ENCODE measurements at regions not wholly inside any gene's neighbourhood (a gene's known extent, or its start where the extent isn't known, plus 50 kb on each side); places are given as distances from the start of the nearest gene placed in this dataset.

GRCh38 chr20:39795401-39796272 is 833.5 kb downstream of the DHX35 start:
- peak; percentile 84 for FAIRE-seq

- FAIRE-seq = no peak
These were observed 830.2 kb downstream of the DHX35 start for GRCh38 chr20:39792334-39792733.

GRCh38 chr20:39789411-39789810 is 827.3 kb downstream of the DHX35 start:
- FAIRE-seq = no peak

GRCh38 chr20:39785252-39785917 is 823.2 kb downstream of the DHX35 start:
- peak; percentile 97 for FAIRE-seq

- FAIRE-seq = no peak
These were observed 822.5 kb downstream of the DHX35 start for GRCh38 chr20:39784693-39785092.

- peak; percentile 13 for FAIRE-seq
These were observed 816.9 kb downstream of the DHX35 start for GRCh38 chr20:39778847-39779604.

- peak; percentile 90 for FAIRE-seq
These were observed 816.3 kb downstream of the DHX35 start for GRCh38 chr20:39778431-39778830.

GRCh38 chr20:39777610-39778009 is 815.5 kb downstream of the DHX35 start:
- no peak for FAIRE-seq

GRCh38 chr20:39775110-39775509 is 813.0 kb downstream of the DHX35 start:
- no peak for FAIRE-seq

- no peak for FAIRE-seq
These were observed 811.3 kb downstream of the DHX35 start for GRCh38 chr20:39773380-39774000.

- FAIRE-seq = peak; percentile 27
These were observed 805.2 kb downstream of the DHX35 start for GRCh38 chr20:39767352-39767751.

GRCh38 chr20:39766333-39766732 is 804.2 kb downstream of the DHX35 start:
- peak; percentile 69 for FAIRE-seq

- FAIRE-seq = no peak
These were observed 800.6 kb downstream of the DHX35 start for GRCh38 chr20:39762716-39763115.

GRCh38 chr20:39758876-39759275 is 796.7 kb downstream of the DHX35 start:
- FAIRE-seq = no peak

- FAIRE-seq = no peak
These were observed 794.7 kb downstream of the DHX35 start for GRCh38 chr20:39756828-39757227.

GRCh38 chr20:39756369-39756768 is 794.2 kb downstream of the DHX35 start:
- no peak for FAIRE-seq

- no peak for FAIRE-seq
These were observed 790.2 kb downstream of the DHX35 start for GRCh38 chr20:39752262-39752876.

GRCh38 chr20:39751557-39752137 is 789.5 kb downstream of the DHX35 start:
- FAIRE-seq = no peak

GRCh38 chr20:39745380-39745779 is 783.2 kb downstream of the DHX35 start:
- no peak for FAIRE-seq

- FAIRE-seq = no peak
These were observed 776.5 kb downstream of the DHX35 start for GRCh38 chr20:39738651-39739050.

GRCh38 chr20:39736434-39737327 is 774.5 kb downstream of the DHX35 start:
- no peak for FAIRE-seq
